ENCODE measurements at regions not wholly inside any gene's neighbourhood (a gene's known extent, or its start where the extent isn't known, plus 50 kb on each side); places are given as distances from the start of the nearest gene placed in this dataset.

GRCh38 chr3:43817064-43817463, 126.3 kb downstream of the ABHD5 start:
- TF ChIP-seq GATA2 (IDR thresholded peaks at IDR 0.05; ENCODE audit: low read depth, low read length) (no peak), GATA3 (IDR thresholded peaks at IDR 0.05; ENCODE audit: low read depth, low read length) (no peak)

All from SH-SY5Y (cell line).